IMR-90 (cell line): ENCODE measurements at regions not wholly inside any gene's neighbourhood (a gene's known extent, or its start where the extent isn't known, plus 50 kb on each side); places are given as distances from the start of the nearest gene placed in this dataset.

Experiments used
- BHLHE40 ChIP-seq: fragments of 150-350 bp; IDR thresholded peaks from 2 replicates; pipeline ENCODE4 v1.6.1; 2016; ENCODE audit warnings: mild to moderate bottlenecking, low read depth, low read length
- CEBPB ChIP-seq: IDR thresholded peaks from 2 replicates; pipeline ENCODE4 v1.6.1; 2012; ENCODE audit warnings: low read depth, low read length, improper control_type of control experiment
- CHD1 ChIP-seq: IDR thresholded peaks from 2 replicates; pipeline ENCODE4 v1.6.1; 2012; ENCODE audit warnings: low read depth, low read length, improper control_type of control experiment
- FOS ChIP-seq: fragments of 150-350 bp; IDR thresholded peaks from 2 replicates; pipeline ENCODE4 v1.6.1; 2016; ENCODE audit warnings: low read depth, low read length
- MAFK ChIP-seq: IDR thresholded peaks from 2 replicates; pipeline ENCODE4 v1.6.1; 2012; ENCODE audit warnings: low read depth, low read length, improper control_type of control experiment
- MXI1 ChIP-seq: IDR thresholded peaks from 2 replicates; pipeline ENCODE4 v1.6.1; 2012; ENCODE audit warnings: low read depth, mild to moderate bottlenecking, low read length, moderate library complexity, borderline replicate concordance
- POLR2A ChIP-seq: IDR thresholded peaks from 2 replicates; pipeline ENCODE4 v1.6.1; 2012; ENCODE audit warnings: mild to moderate bottlenecking, low read depth, low read length
- RFX5 ChIP-seq: IDR thresholded peaks from 2 replicates; pipeline ENCODE4 v1.8.0; 2012; ENCODE audit warnings: low read depth, mild to moderate bottlenecking, low read length, moderate library complexity
- SMC3 ChIP-seq: fragments of 150-350 bp; IDR thresholded peaks from 2 replicates; pipeline ENCODE4 v1.6.1; 2016; ENCODE audit warnings: low read depth, mild to moderate bottlenecking, antibody characterized with exemption, low read length, moderate library complexity
- TF ChIP-seq, protein P1 (sequence below): conservative IDR thresholded peaks from 2 replicates; pipeline ENCODE4 v1.5.1; 2012; ENCODE audit warnings: mild to moderate bottlenecking, low read depth, low read length, improper control_type of control experiment
- TF ChIP-seq, protein P2 (sequence below): fragments of 150-350 bp; IDR thresholded peaks from 2 replicates; pipeline ENCODE4 v1.6.1; 2017; ENCODE audit warnings: mild to moderate bottlenecking, antibody characterized with exemption, low read length, low read depth

DNA sequence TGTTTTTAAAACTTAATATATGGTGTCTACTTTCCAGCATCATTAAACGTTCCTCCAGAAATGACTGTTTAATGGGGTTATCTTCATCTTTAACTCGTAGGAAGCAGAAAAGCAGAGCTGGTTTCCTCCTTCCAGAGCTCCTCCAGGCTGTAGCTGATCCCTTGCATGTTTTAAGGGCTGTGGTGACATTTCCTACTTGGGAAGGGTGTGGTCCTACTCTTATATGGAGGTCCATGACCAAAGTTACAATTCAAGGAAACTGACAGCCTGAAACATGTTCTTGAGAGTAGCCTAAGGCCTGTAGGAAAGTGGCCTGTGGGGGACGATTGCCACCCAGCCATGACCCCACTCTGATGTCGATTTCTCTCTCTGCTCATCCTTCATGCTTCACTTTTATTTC is 297.1 kb downstream of the GADD45G start:
- TF ChIP-seq, protein P1, sequence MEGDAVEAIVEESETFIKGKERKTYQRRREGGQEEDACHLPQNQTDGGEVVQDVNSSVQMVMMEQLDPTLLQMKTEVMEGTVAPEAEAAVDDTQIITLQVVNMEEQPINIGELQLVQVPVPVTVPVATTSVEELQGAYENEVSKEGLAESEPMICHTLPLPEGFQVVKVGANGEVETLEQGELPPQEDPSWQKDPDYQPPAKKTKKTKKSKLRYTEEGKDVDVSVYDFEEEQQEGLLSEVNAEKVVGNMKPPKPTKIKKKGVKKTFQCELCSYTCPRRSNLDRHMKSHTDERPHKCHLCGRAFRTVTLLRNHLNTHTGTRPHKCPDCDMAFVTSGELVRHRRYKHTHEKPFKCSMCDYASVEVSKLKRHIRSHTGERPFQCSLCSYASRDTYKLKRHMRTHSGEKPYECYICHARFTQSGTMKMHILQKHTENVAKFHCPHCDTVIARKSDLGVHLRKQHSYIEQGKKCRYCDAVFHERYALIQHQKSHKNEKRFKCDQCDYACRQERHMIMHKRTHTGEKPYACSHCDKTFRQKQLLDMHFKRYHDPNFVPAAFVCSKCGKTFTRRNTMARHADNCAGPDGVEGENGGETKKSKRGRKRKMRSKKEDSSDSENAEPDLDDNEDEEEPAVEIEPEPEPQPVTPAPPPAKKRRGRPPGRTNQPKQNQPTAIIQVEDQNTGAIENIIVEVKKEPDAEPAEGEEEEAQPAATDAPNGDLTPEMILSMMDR = no peak
- TF ChIP-seq POLR2A (no peak), CHD1 (no peak), FOS (no peak), RFX5 (no peak), BHLHE40 (no peak), MXI1 (no peak), SMC3 (no peak), MAFK (no peak), CEBPB (no peak)
- TF ChIP-seq, protein P2, sequence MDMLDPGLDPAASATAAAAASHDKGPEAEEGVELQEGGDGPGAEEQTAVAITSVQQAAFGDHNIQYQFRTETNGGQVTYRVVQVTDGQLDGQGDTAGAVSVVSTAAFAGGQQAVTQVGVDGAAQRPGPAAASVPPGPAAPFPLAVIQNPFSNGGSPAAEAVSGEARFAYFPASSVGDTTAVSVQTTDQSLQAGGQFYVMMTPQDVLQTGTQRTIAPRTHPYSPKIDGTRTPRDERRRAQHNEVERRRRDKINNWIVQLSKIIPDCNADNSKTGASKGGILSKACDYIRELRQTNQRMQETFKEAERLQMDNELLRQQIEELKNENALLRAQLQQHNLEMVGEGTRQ = no peak
